K562 (cell line): ENCODE measurements at regions not wholly inside any gene's neighbourhood (a gene's known extent, or its start where the extent isn't known, plus 50 kb on each side); places are given as distances from the start of the nearest gene placed in this dataset.

Experiments used
- ATAC-seq: fragments of 200-7000 bp; cut with Tn5 transposase; 3 replicates; pipeline ENCODE4 v1.9.1; 2020; ENCODE audit warnings: moderate library complexity
- BruUV-seq: library from RNA; stranded (reverse); fragments of 400-500 nt; replicated peaks from 2 replicates; lab custom pipeline; 2021; lab: Mats Ljungman, UMichigan
- CTCF ChIA-PET: fragments of 300-600 bp; formaldehyde crosslinking; extraction: SDS; loops from one replicate; lab custom pipeline; 2021; ENCODE audit warnings: low intra/inter-chr PET ratio; lab: Yijun Ruan, JAX
- POLR2A ChIA-PET: fragments of 300-600, 350-650 bp; sonication (Branson Sonifier 250); formaldehyde crosslinking; extraction: SDS; loops from one replicate; lab custom pipeline; 2021; ENCODE audit warnings: antibody characterized with exemption, inconsistent platforms; lab: Yijun Ruan, JAX
- DNase-seq, 4 experiments: peaks; one replicate each; pipeline versions ENCODE4 v3.0.0 to v3.0.0-alpha.2; 2011 to 2018; ENCODE audit warnings: low spot score in 3 of 4, mixed read lengths in 3 of 4; ENCODE audit errors: extremely low read depth in 1 of 4
- FAIRE-seq: peaks from 2 replicates; lab custom pipeline; 2011; peaks lifted over from hg19 to GRCh38; lab: Jason Lieb, UNC
- H2AFZ ChIP-seq: 2 replicates; pipeline ENCODE4 v1.6.0; 2011; ENCODE audit warnings: low read depth, low read length, control low read depth, inconsistent platforms
- H3K27ac ChIP-seq: fragments of 200-600 bp; 3 replicates; pipeline ENCODE4 v1.8.0; 2011; ENCODE audit warnings: low read depth, mild to moderate bottlenecking, control low read depth, inconsistent platforms, low read length, moderate library complexity, mixed read lengths; ENCODE audit errors: extremely low read depth
- H3K27me3 ChIP-seq, 2 experiments: fragments of 300-600 bp in 1 of 2; 2 replicates in 1 of 2; 3 replicates in 1 of 2; pipeline versions ENCODE4 v1.6.0 to v1.8.0; 2011; ENCODE audit warnings: inconsistent platforms in 2 of 2, low read length in 2 of 2, mild to moderate bottlenecking in 1 of 2, mixed read lengths in 1 of 2, moderate library complexity in 1 of 2; ENCODE audit not compliant: control insufficient read depth in 2 of 2, insufficient read depth in 2 of 2
- H3K36me3 ChIP-seq: fragments of 300-600 bp; 3 replicates; pipeline ENCODE4 v1.8.0; 2011; ENCODE audit warnings: mild to moderate bottlenecking, low read length, inconsistent platforms; ENCODE audit not compliant: control insufficient read depth, insufficient read depth
- H3K4me1 ChIP-seq, 2 experiments: fragments of 200-600 bp in 1 of 2; replicated peaks in 1 of 2; 2 replicates in 1 of 2; 3 replicates in 1 of 2; pipeline versions ENCODE4 v1.5.1 to v1.8.0; 2011; ENCODE audit warnings: inconsistent platforms in 2 of 2, low read length in 2 of 2, mild to moderate bottlenecking in 1 of 2, mixed read lengths in 1 of 2, moderate library complexity in 1 of 2; ENCODE audit not compliant: control insufficient read depth in 2 of 2, insufficient read depth in 2 of 2
- H3K4me2 ChIP-seq: 2 replicates; pipeline ENCODE4 v1.6.1; 2011; ENCODE audit warnings: low read length, control low read depth, inconsistent platforms, mixed read lengths; ENCODE audit not compliant: insufficient read depth
- H3K4me3 ChIP-seq: fragments of 200-600 bp; sonication (generic), shearing (Covaris generic); 2 replicates; pipeline ENCODE4 v1.5.1; 2016; ENCODE audit warnings: control low read depth, inconsistent platforms
- H3K79me2 ChIP-seq: fragments of 200-600 bp; 3 replicates; pipeline ENCODE4 v1.8.0; 2011; ENCODE audit warnings: low read length, inconsistent platforms; ENCODE audit not compliant: control insufficient read depth, insufficient read depth
- H3K9ac ChIP-seq, 2 experiments: 2 replicates each; pipeline versions ENCODE4 v1.6.0 to v1.6.1; 2011; ENCODE audit warnings: low read depth in 2 of 2, low read length in 2 of 2, control low read depth in 1 of 2, inconsistent platforms in 1 of 2, mild to moderate bottlenecking in 1 of 2, mixed read lengths in 1 of 2; ENCODE audit not compliant: insufficient read depth in 1 of 2
- H3K9me1 ChIP-seq: one replicate; pipeline ENCODE4 v1.6.0; 2011; ENCODE audit warnings: inconsistent platforms, mild to moderate bottlenecking, low read length, moderate library complexity; ENCODE audit not compliant: control insufficient read depth, insufficient read depth
- H3K9me3 ChIP-seq: replicated peaks from 2 replicates; pipeline ENCODE4 v1.5.1; 2011; ENCODE audit warnings: low read depth, low read length, inconsistent platforms; ENCODE audit not compliant: control insufficient read depth, insufficient read depth
- H4K20me1 ChIP-seq: replicated peaks from 2 replicates; pipeline ENCODE4 v1.6.1; 2011; ENCODE audit warnings: low read length, inconsistent platforms, mixed read lengths; ENCODE audit not compliant: control insufficient read depth, insufficient read depth
- BMI1 ChIP-seq: fragments of 150-350 bp; IDR thresholded peaks from 2 replicates; pipeline ENCODE4 v1.6.1; 2014; ENCODE audit warnings: low read length
- CHCHD3 ChIP-seq: fragments of 250-450 bp; sonication (Bioruptor Pico); IDR thresholded peaks from 2 replicates; pipeline ENCODE4 v2.1.2; 2022; ENCODE audit warnings: mild to moderate bottlenecking
- E2F3 ChIP-seq: fragments of 250-450 bp; sonication (Bioruptor Pico); IDR thresholded peaks from 2 replicates; pipeline ENCODE4 v1.4.0; 2020; ENCODE audit warnings: mild to moderate bottlenecking
- EGR1 ChIP-seq: fragments of 450-650 bp; conservative IDR thresholded peaks from 2 replicates; pipeline ENCODE4 v1.6.1; 2017; ENCODE audit warnings: mild to moderate bottlenecking
- ETV1 ChIP-seq: fragments of 450-650 bp; conservative IDR thresholded peaks from 2 replicates; pipeline ENCODE4 v1.6.1; 2016; ENCODE audit warnings: missing genetic modification characterization, control low read depth, low read depth, missing compliant biosample characterization
- FOXP1 ChIP-seq: sonication (generic); formaldehyde crosslinking; IDR thresholded peaks from 2 replicates; pipeline ENCODE4 v1.8.0; 2022; ENCODE audit warnings: mild to moderate bottlenecking, missing genetic modification reagents
- GATAD2B ChIP-seq: fragments of 450-650 bp; IDR thresholded peaks from 2 replicates; pipeline ENCODE4 v1.6.1; 2017; ENCODE audit warnings: mild to moderate bottlenecking, borderline replicate concordance
- STAT5B ChIP-seq: fragments of 250-450 bp; sonication (Bioruptor Pico); IDR thresholded peaks from 2 replicates; pipeline ENCODE4 v1.8.0; 2021; ENCODE audit warnings: mild to moderate bottlenecking, inconsistent platforms
- TCF3 ChIP-seq: sonication (generic); formaldehyde crosslinking; IDR thresholded peaks from 2 replicates; pipeline ENCODE4 v1.4.0; 2020; ENCODE audit warnings: mild to moderate bottlenecking, missing genetic modification reagents
- ZNF354B ChIP-seq: fragments of 250-450 bp; sonication (Bioruptor Pico); IDR thresholded peaks from 2 replicates; pipeline ENCODE4 v1.4.0; 2020
- ZNF695 ChIP-seq: fragments of 450-650 bp; formaldehyde crosslinking; IDR thresholded peaks from 2 replicates; pipeline ENCODE4 v1.4.0; 2020; ENCODE audit warnings: mild to moderate bottlenecking, moderate library complexity
- WGBS: fragments of 100-300 bp; shearing (Covaris generic); methylation state at CpG from one replicate; pipeline ENCODE4 v1.1.6; 2016; ENCODE audit warnings: low coverage, mixed read lengths; ENCODE audit not compliant: insufficient coverage; ENCODE audit errors: missing lambda C conversion rate; 5-methylcytosine and 5-hydroxymethylcytosine counted together
- in situ Hi-C: fragments of 300-500 bp; cut with MboI; formaldehyde crosslinking; loops from 4 replicates; pipeline ENCODE4 v1.15.0; 2018; ENCODE audit warnings: inconsistent platforms, mixed read lengths
- intact Hi-C: fragments of 100-400 bp; cut with micrococcal nuclease; formaldehyde crosslinking; loops from 2 replicates; pipeline ENCODE4 v1.14.2; 2022
- TF ChIP-seq, protein P1 (sequence below): fragments of 450-650 bp; IDR thresholded peaks from 2 replicates; pipeline ENCODE4 v1.7.0; 2016; ENCODE audit warnings: borderline replicate concordance
- TF ChIP-seq, protein P2 (sequence below): conservative IDR thresholded peaks from 2 replicates; pipeline ENCODE4 v1.6.1; 2011; ENCODE audit warnings: low read depth, mild to moderate bottlenecking, low read length; ENCODE audit not compliant: control insufficient read depth
- TF ChIP-seq, protein P3 (sequence below): sonication (generic); formaldehyde crosslinking; IDR thresholded peaks from 2 replicates; pipeline ENCODE4 v1.8.0; 2022; ENCODE audit warnings: mild to moderate bottlenecking, low read depth, missing genetic modification reagents
- TF ChIP-seq, protein P4 (sequence below): fragments of 250-450 bp; sonication (Bioruptor Pico); IDR thresholded peaks from 2 replicates; pipeline ENCODE4 v1.4.0; 2020

DNA sequence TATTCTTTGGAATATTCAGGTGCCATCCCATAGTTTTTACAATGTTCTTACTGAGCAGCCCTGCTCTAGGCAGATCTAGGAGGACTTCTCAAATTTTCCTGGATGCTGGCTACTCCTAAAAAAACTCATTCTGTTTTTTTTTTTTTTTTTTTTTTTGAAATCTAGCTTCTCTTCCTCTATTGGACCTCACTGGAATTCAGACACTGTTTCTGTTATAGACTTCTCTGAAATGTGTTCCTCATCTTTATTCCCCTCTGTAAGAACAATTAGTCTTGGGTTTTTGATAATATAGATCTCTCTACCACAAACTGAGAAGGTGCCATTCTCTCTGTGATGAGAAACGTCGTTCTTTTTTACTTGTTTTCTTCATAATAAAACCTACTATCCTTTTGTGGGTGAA is 115.3 kb upstream of the CCND2 start:
- Histone ChIP-seq H4K20me1 (no peaks in the 10 kb centered on the region), H3K4me2 (no peak overlapping the region), H3K36me3 (no peaks in the 10 kb centered on the region), H3K79me2 (no peaks in the 10 kb centered on the region), H3K27me3 (no peaks in the 10 kb centered on the region), H3K9me3 (no peaks in the 10 kb centered on the region), H3K9ac (no peak overlapping the region), H3K4me1 (peaks cover 4 to 9% of the 10 kb centered on the region in 2 experiments; a peak in 3 of 5 replicates), H2AFZ (0 out of 2 replicates have a peak overlapping the region, but pooled peaks have one; percentile 16), H3K9me1 (no peaks in the 10 kb centered on the region), H3K27ac (no peak overlapping the region), H3K4me3 (no peak overlapping the region)
- no peak for ATAC-seq
- ChIA-PET CTCF (no interaction called here), POLR2A (no interaction called here)
- FAIRE-seq, result no peak
- WGBS, result 45% methylated on average over 2 of the region's 2 CpGs
- BruUV-seq, result no TSS peak
- intact Hi-C loops (no loop called here), in situ Hi-C loops (no loop called here)
- DNase-seq, result no peak
- TF ChIP-seq TCF3 (CRISPR knock-in tag) (no peak), BMI1 (no peak), FOXP1 (no peak), ZNF354B (CRISPR knock-in tag) (no peak), E2F3 (CRISPR knock-in tag) (no peak), CHCHD3 (CRISPR knock-in tag) (no peak), ETV1 (no peak), STAT5B (no peak), EGR1 (no peak), GATAD2B (no peak), ZNF695 (no peak)
- TF ChIP-seq, protein P1, sequence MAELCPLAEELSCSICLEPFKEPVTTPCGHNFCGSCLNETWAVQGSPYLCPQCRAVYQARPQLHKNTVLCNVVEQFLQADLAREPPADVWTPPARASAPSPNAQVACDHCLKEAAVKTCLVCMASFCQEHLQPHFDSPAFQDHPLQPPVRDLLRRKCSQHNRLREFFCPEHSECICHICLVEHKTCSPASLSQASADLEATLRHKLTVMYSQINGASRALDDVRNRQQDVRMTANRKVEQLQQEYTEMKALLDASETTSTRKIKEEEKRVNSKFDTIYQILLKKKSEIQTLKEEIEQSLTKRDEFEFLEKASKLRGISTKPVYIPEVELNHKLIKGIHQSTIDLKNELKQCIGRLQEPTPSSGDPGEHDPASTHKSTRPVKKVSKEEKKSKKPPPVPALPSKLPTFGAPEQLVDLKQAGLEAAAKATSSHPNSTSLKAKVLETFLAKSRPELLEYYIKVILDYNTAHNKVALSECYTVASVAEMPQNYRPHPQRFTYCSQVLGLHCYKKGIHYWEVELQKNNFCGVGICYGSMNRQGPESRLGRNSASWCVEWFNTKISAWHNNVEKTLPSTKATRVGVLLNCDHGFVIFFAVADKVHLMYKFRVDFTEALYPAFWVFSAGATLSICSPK, result no peak
- TF ChIP-seq, protein P2, sequence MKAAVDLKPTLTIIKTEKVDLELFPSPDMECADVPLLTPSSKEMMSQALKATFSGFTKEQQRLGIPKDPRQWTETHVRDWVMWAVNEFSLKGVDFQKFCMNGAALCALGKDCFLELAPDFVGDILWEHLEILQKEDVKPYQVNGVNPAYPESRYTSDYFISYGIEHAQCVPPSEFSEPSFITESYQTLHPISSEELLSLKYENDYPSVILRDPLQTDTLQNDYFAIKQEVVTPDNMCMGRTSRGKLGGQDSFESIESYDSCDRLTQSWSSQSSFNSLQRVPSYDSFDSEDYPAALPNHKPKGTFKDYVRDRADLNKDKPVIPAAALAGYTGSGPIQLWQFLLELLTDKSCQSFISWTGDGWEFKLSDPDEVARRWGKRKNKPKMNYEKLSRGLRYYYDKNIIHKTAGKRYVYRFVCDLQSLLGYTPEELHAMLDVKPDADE, result no peak
- TF ChIP-seq, protein P3, sequence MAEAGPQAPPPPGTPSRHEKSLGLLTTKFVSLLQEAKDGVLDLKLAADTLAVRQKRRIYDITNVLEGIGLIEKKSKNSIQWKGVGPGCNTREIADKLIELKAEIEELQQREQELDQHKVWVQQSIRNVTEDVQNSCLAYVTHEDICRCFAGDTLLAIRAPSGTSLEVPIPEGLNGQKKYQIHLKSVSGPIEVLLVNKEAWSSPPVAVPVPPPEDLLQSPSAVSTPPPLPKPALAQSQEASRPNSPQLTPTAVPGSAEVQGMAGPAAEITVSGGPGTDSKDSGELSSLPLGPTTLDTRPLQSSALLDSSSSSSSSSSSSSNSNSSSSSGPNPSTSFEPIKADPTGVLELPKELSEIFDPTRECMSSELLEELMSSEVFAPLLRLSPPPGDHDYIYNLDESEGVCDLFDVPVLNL, result no peak
- TF ChIP-seq, protein P4, sequence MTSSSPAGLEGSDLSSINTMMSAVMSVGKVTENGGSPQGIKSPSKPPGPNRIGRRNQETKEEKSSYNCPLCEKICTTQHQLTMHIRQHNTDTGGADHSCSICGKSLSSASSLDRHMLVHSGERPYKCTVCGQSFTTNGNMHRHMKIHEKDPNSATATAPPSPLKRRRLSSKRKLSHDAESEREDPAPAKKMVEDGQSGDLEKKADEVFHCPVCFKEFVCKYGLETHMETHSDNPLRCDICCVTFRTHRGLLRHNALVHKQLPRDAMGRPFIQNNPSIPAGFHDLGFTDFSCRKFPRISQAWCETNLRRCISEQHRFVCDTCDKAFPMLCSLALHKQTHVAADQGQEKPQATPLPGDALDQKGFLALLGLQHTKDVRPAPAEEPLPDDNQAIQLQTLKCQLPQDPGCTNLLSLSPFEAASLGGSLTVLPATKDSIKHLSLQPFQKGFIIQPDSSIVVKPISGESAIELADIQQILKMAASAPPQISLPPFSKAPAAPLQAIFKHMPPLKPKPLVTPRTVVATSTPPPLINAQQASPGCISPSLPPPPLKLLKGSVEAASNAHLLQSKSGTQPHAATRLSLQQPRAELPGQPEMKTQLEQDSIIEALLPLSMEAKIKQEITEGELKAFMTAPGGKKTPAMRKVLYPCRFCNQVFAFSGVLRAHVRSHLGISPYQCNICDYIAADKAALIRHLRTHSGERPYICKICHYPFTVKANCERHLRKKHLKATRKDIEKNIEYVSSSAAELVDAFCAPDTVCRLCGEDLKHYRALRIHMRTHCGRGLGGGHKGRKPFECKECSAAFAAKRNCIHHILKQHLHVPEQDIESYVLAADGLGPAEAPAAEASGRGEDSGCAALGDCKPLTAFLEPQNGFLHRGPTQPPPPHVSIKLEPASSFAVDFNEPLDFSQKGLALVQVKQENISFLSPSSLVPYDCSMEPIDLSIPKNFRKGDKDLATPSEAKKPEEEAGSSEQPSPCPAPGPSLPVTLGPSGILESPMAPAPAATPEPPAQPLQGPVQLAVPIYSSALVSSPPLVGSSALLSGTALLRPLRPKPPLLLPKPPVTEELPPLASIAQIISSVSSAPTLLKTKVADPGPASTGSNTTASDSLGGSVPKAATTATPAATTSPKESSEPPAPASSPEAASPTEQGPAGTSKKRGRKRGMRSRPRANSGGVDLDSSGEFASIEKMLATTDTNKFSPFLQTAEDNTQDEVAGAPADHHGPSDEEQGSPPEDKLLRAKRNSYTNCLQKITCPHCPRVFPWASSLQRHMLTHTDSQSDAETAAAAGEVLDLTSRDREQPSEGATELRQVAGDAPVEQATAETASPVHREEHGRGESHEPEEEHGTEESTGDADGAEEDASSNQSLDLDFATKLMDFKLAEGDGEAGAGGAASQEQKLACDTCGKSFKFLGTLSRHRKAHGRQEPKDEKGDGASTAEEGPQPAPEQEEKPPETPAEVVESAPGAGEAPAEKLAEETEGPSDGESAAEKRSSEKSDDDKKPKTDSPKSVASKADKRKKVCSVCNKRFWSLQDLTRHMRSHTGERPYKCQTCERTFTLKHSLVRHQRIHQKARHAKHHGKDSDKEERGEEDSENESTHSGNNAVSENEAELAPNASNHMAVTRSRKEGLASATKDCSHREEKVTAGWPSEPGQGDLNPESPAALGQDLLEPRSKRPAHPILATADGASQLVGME (CRISPR knock-in tag), result no peak
